Endodermal cell (in vitro differentiated cells): ENCODE measurements at regions not wholly inside any gene's neighbourhood (a gene's known extent, or its start where the extent isn't known, plus 50 kb on each side); places are given as distances from the start of the nearest gene placed in this dataset.

Experiments used
- DNase-seq: peaks from one replicate; pipeline ENCODE4 v3.0.0-alpha.2; 2017
- H3K27ac ChIP-seq: 2 replicates; pipeline ENCODE4 v1.5.1; 2013; ENCODE audit warnings: mild to moderate bottlenecking, low read depth, low read length, moderate library complexity
- H3K27me3 ChIP-seq: 2 replicates; pipeline ENCODE4 v1.6.1; 2013; ENCODE audit warnings: mild to moderate bottlenecking, low read length, moderate library complexity; ENCODE audit not compliant: insufficient read depth, control insufficient read depth, poor library complexity, severe bottlenecking
- H3K36me3 ChIP-seq: 2 replicates; pipeline ENCODE4 v1.7.0; 2013; ENCODE audit warnings: mild to moderate bottlenecking, low read length, moderate library complexity; ENCODE audit not compliant: control insufficient read depth, insufficient read depth
- H3K4me1 ChIP-seq: one replicate; pipeline ENCODE4 v1.7.0; 2013; ENCODE audit warnings: low read length; ENCODE audit not compliant: control insufficient read depth, insufficient read depth
- H3K4me3 ChIP-seq: 2 replicates; pipeline ENCODE4 v1.5.1; 2013; ENCODE audit warnings: mild to moderate bottlenecking, low read length, moderate library complexity
- H3K9ac ChIP-seq: 2 replicates; pipeline ENCODE4 v1.6.1; 2013; ENCODE audit warnings: mild to moderate bottlenecking, low read length, moderate library complexity; ENCODE audit not compliant: poor library complexity, severe bottlenecking; ENCODE audit errors: extremely low read depth
- H3K9me3 ChIP-seq: 2 replicates; pipeline ENCODE4 v1.6.1; 2013; ENCODE audit warnings: mild to moderate bottlenecking, low read length, moderate library complexity; ENCODE audit not compliant: control insufficient read depth
- H3K27ac Mint-ChIP-seq: 2 replicates; pipeline ENCODE4 v1.8.0; 2020; ENCODE audit warnings: mixed read lengths
- H3K27me3 Mint-ChIP-seq: 2 replicates; pipeline ENCODE4 v1.8.0; 2021; ENCODE audit warnings: mild to moderate bottlenecking, mixed read lengths; ENCODE audit not compliant: insufficient read depth
- H3K36me3 Mint-ChIP-seq: 2 replicates; pipeline ENCODE4 v1.8.0; 2020; ENCODE audit warnings: low read depth, mixed read lengths
- H3K4me1 Mint-ChIP-seq: 2 replicates; pipeline ENCODE4 v1.8.0; 2020; ENCODE audit warnings: mixed read lengths
- H3K4me3 Mint-ChIP-seq: 2 replicates; pipeline ENCODE4 v1.8.0; 2020; ENCODE audit warnings: mild to moderate bottlenecking, moderate library complexity, mixed read lengths
- H3K9me3 Mint-ChIP-seq: 2 replicates; pipeline ENCODE4 v1.8.0; 2020; ENCODE audit warnings: mild to moderate bottlenecking, mixed read lengths
- WGBS, 2 experiments: methylation state at CpG; one replicate each; pipeline versions ENCODE4 v1.1.5 to v1.1.7; 2013; ENCODE audit warnings: missing lambda C conversion rate in 2 of 2, mixed read lengths in 1 of 2; ENCODE audit not compliant: insufficient coverage in 1 of 2, insufficient read length in 1 of 2; 5-methylcytosine and 5-hydroxymethylcytosine counted together
- TF ChIP-seq, protein P1 (sequence below): fragments of 200-600 bp; sonication (generic); conservative IDR thresholded peaks from 2 replicates; pipeline ENCODE4 v1.5.0; 2021; ENCODE audit warnings: antibody characterized with exemption, mild to moderate bottlenecking

DNA sequence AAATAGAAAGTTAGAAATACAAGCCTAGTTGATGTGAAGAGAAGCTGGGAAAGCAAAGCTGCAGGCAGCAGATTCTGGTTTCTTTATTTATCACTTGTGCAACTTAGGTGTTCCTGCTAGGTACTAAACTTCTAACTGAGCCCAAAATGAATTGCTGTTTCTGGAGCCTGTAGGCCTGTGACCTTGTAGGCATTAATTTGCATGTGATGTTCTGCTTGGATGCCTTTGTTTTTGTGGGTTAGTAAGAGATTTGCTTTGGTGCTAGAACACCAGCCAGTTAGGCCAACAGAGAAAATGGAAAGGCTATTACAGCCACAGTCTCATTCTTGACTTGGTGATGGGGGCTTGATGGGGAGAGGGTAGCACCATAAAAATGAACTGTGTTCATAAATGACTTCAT, 370.7 kb downstream of the PPP1R3A start:
- Histone ChIP-seq H3K9ac (no peak overlapping the region), H3K4me1 (no peaks in the 10 kb centered on the region), H3K36me3 (no peaks in the 10 kb centered on the region), H3K4me3 (no peak overlapping the region), H3K27me3 (no peaks in the 10 kb centered on the region), H3K9me3 (no peaks in the 10 kb centered on the region), H3K27ac (no peak overlapping the region)
- Mint-ChIP-seq H3K4me1 (no peaks in the 10 kb centered on the region), H3K27ac (no peak overlapping the region), H3K9me3 (peaks cover 73% of the 10 kb centered on the region), H3K4me3 (no peak overlapping the region), H3K36me3 (no peaks in the 10 kb centered on the region), H3K27me3 (no peaks in the 10 kb centered on the region)
- DNase-seq = no peak
- TF ChIP-seq, protein P1, sequence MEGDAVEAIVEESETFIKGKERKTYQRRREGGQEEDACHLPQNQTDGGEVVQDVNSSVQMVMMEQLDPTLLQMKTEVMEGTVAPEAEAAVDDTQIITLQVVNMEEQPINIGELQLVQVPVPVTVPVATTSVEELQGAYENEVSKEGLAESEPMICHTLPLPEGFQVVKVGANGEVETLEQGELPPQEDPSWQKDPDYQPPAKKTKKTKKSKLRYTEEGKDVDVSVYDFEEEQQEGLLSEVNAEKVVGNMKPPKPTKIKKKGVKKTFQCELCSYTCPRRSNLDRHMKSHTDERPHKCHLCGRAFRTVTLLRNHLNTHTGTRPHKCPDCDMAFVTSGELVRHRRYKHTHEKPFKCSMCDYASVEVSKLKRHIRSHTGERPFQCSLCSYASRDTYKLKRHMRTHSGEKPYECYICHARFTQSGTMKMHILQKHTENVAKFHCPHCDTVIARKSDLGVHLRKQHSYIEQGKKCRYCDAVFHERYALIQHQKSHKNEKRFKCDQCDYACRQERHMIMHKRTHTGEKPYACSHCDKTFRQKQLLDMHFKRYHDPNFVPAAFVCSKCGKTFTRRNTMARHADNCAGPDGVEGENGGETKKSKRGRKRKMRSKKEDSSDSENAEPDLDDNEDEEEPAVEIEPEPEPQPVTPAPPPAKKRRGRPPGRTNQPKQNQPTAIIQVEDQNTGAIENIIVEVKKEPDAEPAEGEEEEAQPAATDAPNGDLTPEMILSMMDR = no peak

DNA sequence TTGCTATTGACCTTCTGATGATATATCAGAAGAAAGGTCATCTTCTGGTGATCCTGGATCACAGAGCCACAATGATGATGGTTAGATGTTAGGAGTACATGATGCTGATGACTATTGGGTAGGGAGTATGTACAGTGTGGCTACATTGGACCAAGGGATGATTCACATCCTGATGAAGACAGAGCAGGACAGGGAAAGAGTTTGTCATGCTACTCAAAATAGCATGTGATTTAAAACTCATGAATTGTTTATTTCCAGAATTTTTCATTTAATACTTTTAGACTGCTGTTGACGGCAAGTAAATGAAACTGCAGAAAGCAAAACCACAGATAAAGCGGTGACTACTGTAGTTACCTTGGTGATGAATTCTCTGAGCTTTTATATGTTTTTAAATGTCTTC, 397.3 kb downstream of the PPP1R3A start:
- no peak for DNase-seq
- WGBS, 2 experiments = 80 to 85% methylated on average over 1 to 2 of the region's 2 CpGs
- H3K27ac Mint-ChIP-seq = no peak overlapping the region
- no peaks in the 10 kb centered on the region for H3K36me3 Mint-ChIP-seq
- Histone ChIP-seq H3K27me3 (no peaks in the 10 kb centered on the region), H3K9me3 (no peaks in the 10 kb centered on the region), H3K36me3 (no peaks in the 10 kb centered on the region), H3K4me1 (no peaks in the 10 kb centered on the region), H3K27ac (no peak overlapping the region), H3K4me3 (no peak overlapping the region), H3K9ac (no peak overlapping the region)
- no peak overlapping the region for H3K4me3 Mint-ChIP-seq
- H3K9me3 Mint-ChIP-seq = peaks cover 57% of the 10 kb centered on the region
- TF ChIP-seq, protein P1 = no peak
- H3K27me3 Mint-ChIP-seq = no peaks in the 10 kb centered on the region
- no peaks in the 10 kb centered on the region for H3K4me1 Mint-ChIP-seq

DNA sequence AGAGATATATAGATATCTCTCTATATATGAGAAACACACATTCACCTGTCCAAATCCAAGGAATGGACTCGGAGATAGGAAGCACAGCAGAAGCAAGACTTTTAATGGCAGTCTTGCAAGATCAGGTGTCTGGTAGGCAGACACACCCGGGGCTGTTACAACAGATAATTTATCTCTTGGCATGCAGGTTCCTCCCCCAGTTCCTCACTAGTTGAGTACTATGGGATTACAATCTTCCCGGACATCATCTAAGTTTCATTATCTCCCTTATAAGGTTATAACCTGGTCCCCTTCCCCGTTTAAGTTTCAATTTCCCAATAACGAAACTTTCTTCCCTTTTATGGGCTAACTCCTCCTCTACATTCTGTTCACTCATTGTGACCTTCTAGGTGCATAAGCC, 399.3 kb downstream of the PPP1R3A start:
- no peaks in the 10 kb centered on the region for H3K9me3 ChIP-seq
- H3K36me3 ChIP-seq = no peaks in the 10 kb centered on the region
- Mint-ChIP-seq H3K27ac (no peak overlapping the region), H3K4me3 (no peak overlapping the region), H3K36me3 (no peaks in the 10 kb centered on the region), H3K27me3 (no peaks in the 10 kb centered on the region), H3K4me1 (no peaks in the 10 kb centered on the region), H3K9me3 (peaks cover 61% of the 10 kb centered on the region)
- H3K27ac ChIP-seq = no peak overlapping the region
- no peak overlapping the region for H3K9ac ChIP-seq
- TF ChIP-seq, protein P1 = no peak
- H3K4me1 ChIP-seq = no peaks in the 10 kb centered on the region
- H3K27me3 ChIP-seq = no peaks in the 10 kb centered on the region
- no peak for DNase-seq
- H3K4me3 ChIP-seq = no peak overlapping the region
- WGBS, 2 experiments = 86 to 95% methylated on average over 4 to 5 of the region's 5 CpGs
